ENCODE measurements at regions not wholly inside any gene's neighbourhood (a gene's known extent, or its start where the extent isn't known, plus 50 kb on each side); places are given as distances from the start of the nearest gene placed in this dataset.
A peak's percentile ranks its signal among the peaks of the same experiment; 100 is the strongest.

DNA sequence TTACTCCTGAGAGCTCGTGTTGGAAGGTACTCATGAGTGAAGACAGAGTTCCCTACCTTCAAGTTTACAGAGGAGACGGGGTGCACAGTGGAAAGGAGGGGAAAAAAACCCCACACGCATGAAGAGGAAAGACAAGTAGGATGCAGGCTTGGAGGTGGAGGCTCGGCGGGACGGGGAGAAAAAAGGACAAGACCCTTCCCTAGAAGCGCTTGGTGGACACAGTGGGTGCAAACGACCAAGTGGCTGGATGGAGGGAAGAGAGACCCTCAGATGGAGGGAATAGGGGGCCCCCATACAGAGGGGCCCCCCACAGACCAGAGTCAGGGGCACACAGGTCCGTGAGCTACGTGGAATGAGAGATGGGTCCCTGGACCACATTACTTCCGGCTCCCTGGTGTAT is 380.1 kb downstream of the SHANK2 start:
- DNase-seq (ENCODE audit: low spot score) = no peak

DNA sequence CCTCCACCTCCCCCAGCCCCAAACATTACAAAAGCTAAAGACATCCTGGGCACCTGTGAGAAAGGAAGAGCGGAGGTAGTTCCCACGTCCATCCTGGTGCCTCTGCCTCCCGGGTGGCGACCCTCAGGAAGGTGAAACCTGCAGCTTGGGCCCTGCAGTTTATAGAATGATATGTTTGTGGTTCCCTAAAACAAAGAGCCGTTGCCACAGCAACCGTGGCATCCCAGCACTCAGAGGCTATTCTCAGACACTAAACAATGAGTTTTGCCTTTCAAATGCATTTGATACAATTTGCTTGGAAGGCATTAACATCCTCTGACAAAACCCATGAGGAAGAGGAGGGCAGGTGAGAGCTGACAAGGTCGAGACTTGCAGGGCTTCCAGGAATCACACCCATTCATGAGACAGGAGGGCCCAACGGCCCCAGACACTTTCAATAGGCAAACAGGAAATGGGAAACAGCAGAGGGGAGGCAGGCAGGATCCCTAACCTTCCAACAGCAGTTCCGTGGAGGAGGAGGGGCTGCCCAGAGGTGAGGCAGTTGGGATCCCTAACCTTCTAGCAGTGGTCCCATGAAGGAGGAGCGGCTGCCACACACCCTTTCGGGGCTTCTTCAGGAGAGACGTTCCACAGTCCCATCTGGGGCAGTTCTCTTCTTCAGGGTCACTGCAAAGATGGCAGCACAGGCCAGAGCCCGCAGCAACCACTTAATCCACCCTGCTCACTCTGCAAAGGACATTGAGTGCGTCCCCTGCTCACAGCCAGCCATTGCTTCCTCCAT is 379.2 kb downstream of the SHANK2 start:
- no peak for DNase-seq (ENCODE audit: low spot score)

DNA sequence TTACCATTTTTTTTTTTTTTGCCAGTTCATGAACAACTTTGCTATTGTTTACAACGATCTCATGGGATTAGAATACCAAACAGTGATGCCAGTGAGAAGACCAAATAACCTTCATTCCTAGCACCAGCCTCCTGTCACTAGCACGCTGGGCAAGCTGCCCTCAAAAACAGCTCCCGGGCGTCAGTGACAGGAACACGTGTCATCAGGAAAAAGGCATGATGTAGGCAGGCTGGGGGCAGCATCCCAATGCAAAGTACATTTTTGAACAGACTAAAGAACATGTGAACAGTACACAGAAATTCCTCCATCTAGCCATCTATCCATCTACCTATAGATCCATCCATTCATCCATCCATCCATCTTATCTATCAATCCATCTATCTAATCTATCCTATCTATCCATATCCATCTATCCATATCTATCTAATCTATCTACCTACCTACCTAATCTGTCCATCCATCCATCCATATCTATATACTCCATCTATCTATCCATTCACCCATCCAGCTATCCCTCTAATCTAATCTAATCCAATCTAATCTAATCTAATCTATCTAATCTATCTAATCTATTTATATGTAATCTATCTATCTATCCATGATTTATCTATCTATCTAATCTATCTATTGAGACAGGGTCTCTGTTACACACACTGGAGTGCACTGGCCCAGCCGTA is 378.5 kb downstream of the SHANK2 start:
- no peak for DNase-seq (ENCODE audit: low spot score)

DNA sequence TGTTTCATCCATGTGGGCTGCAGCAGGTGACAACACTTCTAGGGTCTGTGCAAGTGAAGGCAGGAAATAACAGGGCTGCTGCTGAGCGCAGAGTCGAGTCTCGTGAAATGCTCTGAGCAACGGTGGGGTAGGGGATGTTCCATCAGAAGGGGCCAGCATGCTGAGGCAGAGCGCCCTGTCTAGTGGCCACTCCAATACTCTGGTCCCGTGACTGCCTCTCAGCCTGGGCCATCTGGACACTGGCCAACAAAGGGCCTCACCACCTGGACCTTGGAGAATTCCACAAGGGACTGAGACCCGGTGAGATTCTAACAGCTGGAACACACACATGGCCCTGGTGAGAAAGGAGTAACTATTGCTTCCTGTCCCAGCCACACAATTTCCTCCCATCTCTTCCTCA is 375.7 kb downstream of the SHANK2 start:
- DNase-seq (ENCODE audit: low spot score) = no peak

DNA sequence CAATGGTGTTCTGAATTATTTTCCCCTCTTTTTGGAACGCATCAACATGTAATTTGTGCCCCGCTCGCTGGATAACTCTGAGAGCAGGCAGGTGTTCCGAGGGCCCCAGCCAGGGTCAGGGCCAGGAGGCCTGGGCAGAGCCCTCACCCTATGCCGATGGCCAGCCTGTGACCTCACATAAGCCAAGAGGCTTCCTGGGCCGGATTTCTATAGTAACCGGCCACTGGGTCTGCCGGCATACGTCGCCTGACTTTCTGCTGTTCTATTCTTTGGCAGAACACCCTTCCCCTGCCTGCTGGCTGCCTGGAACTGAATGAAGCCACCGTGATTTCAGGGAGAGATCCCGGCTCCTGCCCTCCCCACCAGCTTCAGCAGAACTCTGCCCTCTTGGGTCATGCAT is 375.2 kb downstream of the SHANK2 start:
- DNase-seq (ENCODE audit: low spot score) = no peak

DNA sequence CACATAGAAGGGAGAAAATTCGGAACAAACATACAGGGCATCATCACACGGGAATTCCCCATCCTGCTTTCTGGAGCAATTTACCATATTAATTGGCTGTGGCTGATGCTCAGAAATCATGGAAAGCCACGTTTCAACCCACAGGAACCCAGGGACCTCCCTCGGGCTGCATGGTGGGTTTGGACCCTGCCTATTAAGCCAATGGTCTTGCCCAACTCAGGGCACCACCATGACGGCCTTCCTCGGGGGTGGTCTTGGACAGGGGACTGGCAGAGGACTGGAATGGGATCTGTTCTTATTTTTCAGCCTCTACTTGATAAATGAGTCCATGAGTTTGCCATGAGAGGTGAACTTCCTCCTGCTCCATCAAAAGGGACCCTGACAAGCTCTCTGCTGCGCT is 374.0 kb downstream of the SHANK2 start:
- no peak for DNase-seq (ENCODE audit: low spot score)

DNA sequence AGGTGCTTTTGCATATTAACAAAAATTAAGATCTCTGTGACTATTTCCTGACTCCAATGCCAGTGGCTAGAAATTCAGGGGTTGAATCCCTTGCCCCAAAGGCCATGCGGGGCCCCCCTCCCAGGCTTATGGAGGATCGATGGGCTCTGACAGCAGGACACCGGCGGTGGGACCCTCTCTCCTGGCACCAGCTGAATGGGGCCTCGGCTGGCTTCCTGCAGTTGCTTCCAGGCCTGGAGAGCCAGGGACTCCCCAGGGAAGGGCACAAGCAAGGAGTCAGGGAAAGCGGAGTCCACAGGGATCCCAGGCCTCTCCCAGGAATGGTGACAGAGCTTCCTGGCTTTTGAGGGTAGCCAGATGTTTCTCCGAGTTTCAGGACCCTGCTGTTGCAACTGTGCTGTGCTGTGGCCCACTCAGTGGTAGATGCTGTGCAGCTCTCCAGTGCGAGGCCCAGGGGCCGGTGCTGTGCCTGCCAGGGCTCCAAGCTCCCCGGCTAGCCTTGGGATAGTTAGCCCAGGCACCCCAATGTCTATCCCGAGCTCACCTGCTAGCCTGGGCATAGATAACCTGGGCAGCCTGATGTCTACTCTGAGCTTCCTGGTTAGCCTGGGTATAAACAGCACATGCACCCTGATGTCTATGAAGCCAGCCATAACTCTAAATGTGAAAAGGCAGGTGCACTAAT is 372.6 kb downstream of the SHANK2 start:
- DNase-seq (ENCODE audit: low spot score) = no peak

DNA sequence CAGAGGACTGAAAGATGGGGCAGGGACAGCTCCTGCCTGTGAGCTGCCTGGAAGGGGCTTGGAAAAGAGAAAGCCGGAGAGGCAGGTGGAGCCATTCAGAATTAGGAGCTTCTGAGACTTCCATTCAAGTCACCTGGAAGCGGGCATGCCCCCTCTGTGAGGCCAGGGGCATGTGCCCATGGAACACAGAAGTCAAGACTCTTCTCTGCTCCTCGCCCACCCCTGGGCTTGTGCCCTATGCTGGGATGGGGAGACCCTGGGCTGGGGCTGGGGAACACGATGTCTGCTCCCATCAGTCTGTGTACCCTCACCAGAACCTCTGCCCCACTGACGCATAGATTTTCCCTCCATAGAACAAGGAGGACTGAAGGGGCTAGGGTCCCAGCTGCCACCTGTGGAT is 372.0 kb downstream of the SHANK2 start:
- DNase-seq (ENCODE audit: low spot score) = no peak

DNA sequence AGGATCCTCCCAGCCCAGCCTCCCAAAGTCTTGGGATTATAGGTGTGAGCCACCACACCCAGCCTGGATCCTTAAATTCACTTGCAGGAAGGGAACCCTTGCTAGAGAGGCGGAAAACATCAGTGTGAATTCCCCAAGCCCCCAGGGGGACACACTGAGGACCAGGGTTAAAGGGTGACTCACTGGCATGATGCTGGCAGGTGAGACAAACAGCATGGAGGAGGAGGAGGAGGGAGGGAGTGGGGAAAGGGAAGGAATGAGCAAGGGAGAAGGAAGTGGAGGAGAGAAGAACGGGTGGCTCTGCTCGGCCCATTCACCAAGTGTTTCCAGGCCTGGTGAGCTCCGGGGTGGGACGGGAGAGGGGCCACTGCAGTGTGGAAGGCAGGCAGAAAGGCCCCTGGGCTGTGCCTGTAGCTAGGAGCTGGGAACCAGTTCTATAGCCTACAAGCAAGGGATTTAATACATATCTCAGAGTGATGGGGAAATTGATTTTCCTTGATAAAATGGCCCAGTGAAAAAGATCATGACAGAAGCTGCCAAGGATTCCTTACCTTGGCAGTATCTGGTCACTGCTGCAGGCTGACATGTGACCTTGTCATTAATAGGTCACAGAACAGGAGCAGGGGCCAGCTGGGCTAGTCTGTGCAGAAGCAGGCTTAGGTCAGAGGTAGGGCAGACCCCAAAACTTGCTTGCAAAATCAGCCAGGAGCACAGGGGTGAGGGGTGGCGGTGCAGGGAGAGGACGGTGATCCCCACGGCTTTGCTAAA is 370.2 kb downstream of the SHANK2 start:
- DNase-seq (ENCODE audit: low spot score) = no peak

DNA sequence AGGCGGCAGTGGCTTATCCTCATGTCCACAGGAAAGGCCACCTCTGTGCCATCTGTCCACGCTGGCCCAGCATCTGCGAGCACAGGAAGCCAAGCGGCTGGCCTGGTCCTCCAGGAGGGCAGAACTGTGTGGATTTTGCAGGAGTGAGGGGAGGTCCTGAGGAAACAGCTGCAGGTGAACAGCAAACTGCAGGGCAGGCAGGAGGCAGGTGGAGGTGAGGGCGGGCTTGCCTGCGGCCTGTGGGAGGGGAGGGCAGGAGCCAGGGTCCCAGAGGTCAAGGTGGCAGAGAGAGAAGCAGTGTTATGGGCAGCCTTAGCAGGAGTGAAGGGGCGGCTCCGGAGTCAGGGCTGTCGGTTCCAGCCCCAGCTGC is 369.7 kb downstream of the SHANK2 start:
- no peak for DNase-seq (ENCODE audit: low spot score)

DNA sequence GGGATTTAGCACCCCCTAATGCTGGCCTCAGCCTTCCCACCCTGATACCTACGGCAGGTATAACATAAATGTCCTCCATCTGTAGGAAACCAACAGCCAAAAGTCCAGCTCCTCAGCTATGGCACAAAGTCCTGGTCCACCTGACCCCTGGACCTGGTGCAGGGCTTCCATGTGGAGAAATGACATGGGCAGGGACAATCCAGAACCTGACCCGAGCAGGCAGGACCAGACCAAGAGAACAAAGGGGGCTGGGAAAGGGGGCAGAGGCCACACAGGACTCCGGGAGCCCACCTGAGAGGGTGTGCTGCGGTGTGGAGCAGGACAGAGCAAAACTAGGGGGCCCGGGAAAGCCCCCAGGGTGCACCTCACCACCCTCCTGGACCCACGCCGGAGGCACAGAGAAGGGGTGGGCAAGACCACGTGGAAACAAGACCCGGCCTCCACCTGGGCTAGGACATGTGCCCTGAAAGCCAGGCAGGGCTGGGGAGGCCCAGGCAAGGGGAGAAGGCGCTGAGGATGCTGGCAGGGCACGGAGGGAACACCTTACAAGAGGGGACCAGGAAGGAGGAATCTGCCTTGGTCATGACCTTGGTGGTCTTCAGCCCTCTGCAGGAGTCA is 368.9 kb downstream of the SHANK2 start:
- DNase-seq (ENCODE audit: low spot score) = no peak

DNA sequence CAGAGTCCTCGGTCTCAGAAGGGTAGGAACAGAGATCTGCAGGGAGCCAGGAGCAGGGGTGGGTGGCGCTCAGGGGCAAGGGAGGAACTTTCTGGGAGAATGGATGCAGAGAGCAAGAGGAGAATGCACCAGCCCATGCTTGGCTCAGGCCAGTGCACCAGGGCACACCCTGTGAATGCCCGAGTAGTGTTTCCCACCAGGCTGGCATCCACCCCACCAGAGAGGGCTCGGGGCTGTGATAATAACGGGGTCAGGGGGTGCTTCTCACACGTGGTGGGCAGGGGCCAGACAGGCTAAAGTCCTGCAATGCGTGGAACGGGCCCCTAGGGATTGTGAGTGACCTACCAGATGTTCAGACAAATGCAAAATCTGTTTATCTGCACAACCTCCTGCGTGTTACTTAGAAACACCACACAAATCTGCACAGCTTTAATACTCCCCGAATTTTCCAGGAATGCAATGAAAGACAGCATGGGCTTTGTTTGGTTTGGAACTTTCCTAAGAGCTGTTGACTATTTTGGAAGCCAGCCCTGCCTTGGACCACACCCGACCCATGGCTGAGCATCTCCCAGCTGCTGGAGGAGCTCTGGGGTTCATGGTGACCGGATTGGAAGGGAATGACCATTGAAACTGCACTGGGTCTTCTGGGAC is 368.3 kb downstream of the SHANK2 start:
- peak; percentile 15 for DNase-seq (ENCODE audit: low spot score)

DNA sequence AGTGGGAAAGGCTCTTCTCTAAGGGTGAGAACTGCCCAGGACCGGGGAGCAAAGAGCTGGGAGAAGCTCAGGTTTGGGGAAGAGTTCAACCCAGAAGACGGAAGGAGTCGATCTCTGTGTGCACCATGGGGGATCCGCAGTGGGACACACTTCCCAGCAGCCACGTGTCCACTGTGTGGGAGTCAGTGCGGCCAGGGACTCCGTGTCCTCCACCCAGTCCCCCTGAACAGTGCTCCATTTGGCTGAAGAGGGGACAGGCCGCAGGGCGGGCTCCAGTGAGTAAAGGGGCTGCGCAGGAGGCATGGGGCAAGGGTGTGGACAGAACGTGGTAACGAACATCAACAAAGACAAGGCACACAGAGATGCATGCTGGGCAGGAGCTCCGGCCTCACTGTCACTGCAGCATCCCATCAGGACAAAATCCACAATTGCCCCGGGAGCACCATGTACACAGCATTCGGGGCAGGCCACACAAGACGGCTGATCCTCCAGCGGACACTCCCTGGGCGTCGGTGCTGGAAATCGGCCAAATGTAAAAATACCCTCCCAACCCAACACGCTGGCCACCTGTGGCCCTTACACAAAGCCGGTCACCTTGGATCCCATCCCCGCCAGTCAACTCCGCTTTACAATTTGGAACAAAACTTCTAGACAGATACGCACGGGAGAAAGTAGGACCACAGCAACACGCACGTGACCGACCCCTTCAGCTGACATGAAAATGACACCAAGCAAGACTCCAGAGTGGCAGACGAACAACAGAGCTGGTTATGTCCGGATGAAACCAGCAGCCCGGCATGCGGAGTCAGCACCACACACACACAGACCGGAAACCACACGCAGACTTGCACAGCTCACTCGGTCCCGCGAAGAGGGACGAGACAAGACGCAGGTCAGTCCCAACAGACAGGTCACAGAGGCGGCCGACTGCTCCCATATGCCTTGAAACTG is 366.8 kb downstream of the SHANK2 start:
- peak; percentile 27 for DNase-seq (ENCODE audit: low spot score)

DNA sequence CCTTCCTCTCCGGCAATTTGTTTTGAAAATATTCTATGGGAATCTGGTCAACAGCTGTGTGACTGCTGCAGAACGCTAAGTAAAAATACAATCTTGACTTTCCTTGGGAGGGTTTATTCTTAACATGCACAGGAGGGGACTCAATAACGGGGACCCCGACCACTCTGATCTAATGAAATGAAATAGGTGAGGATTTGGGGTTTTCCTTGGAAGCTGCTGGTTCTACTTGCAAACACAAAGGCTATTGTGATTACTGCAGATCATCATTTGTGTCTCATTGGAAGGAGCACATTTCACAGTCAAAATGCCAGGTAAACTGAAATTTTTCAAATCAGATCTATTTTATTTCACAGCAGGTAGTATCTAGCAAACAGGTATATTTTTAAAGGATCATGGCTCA is 366.1 kb downstream of the SHANK2 start:
- DNase-seq (ENCODE audit: low spot score) = no peak

DNA sequence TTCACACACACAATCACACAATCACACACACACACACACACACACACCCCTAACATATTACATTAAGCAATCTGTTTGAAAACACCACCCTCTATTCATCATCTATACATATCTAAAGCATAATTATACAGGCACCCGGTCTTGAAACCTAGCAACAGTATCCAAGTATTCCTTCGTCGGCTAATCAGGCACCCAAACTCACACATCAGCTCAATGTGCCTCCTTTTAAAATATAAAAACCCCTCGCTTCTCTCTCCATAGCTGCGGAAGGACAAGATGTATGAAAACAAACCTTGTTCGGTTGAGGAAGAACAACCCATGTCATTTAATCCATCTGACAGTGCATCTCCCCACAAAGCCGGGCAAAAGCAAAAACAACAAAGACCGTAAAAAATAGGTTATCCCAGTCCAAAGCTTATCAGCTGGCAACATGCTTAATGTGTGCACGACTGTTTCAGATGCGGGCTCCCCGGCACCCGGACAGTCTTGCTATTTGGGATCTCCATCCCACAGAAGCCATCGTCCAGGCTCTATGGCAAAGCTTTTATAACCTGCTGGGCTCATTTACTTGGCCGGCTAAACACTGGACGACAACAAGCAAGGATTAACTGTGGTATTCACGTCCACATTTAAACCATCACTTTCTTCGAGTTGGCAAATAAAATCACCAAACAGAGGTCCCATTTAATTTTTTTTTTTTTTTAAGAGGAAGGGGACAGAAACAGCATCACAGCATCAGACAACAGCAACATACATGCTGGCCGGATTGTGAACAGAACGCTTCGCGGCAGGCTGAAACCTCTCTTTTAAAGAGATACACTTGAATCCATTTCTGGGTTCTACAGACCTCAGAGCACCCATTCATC is 365.5 kb downstream of the SHANK2 start:
- no peak for DNase-seq (ENCODE audit: low spot score)

DNA sequence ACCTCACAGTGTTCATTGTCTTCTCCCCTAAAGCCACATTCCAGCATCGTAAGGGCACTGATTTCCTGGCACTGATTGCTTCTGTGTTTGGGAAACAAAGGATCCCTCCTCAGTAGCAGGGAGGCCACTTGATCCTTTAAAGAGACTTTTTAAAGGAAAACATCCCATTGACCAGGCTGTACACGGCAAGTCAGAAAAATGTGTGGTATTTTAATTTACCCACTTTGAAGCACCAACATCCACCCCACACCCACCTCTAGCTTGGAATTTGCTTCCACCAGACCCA is 364.9 kb downstream of the SHANK2 start:
- DNase-seq (ENCODE audit: low spot score) = no peak

DNA sequence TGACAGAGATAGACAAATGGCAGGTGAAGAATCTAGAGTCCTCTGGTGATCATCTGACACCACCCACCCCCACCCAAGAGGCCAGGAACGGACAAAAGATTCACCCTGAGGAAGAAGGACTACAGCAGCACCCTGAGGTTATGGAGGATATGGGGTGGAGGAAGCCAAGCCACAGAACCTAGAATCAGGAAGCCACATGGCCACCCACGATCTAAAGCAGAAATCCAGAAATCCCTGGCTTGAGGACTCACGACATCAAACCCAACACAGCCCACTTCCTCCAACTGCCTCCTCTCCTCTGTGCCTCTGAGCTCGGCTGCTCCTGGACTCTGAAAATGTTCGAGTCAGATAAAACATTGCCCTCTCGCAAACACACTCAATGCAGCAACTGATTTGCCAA is 364.3 kb downstream of the SHANK2 start:
- DNase-seq (ENCODE audit: low spot score) = no peak

DNA sequence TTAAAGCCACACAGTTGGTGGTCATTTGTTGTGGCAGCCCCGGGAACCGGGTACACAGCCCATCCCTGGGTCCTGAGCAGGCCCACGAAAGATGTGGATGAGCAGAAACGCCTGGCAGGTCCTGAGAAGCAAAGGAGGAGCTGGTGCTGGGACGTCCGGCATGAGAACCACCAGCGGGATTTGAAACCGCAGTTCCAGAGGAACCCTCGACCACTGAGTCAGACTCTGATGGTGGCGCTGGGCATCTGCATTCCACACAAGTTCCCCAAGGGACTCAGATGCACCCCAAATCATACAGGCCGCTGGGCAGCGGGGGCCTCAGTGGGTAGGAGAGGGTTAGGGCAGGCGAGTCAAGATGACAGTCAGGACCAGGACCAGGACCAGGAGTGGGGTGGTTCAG is 363.0 kb downstream of the SHANK2 start:
- no peak for DNase-seq (ENCODE audit: low spot score)

DNA sequence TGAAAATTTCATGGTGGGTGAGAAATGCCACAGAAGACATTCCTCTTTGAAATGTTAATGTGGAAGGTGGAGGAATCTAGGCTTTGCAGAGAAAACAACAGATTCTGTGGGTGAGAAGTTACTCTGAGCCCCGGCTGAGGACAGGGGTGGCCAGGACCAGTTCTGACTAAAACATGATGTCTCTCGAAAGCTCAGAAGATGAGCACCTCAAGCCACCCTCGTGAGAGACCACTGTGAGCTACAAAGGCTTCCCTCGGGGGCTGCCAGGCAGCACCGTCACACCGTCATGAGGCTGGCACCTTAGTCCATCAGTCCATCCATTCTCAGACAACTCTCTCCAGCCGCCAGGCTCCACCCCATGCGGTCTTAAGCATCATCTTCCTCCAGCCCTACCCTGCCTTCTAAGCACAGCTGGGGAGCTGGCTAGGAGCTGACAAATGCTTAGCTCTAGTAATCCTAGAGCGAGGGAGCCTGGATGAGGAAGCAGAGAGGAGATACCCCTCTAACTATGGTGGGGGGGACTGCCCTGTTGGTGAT is 360.5 kb downstream of the SHANK2 start:
- DNase-seq (ENCODE audit: low spot score) = no peak

Measured in mucosa of gallbladder (tissue), 1 donor.